ENCODE measurements at regions not wholly inside any gene's neighbourhood (a gene's known extent, or its start where the extent isn't known, plus 50 kb on each side); places are given as distances from the start of the nearest gene placed in this dataset.

- DNase-seq (ENCODE audit: insufficient read length, low spot score, missing footprints) = peak; percentile 23
- Histone ChIP-seq H3K4me2 (ENCODE audit: insufficient read depth, low read length) (no peak overlapping the region), H3K9me3 (ENCODE audit: low read depth, low read length) (peaks cover 3% of the 10 kb centered on the region), H3K27me3 (ENCODE audit: insufficient read depth, low read length) (no peaks in the 10 kb centered on the region), H3K27ac (ENCODE audit: low read depth, low read length) (no peak overlapping the region), H3K4me3 (ENCODE audit: insufficient read depth, low read length) (no peak overlapping the region), H3K36me3 (ENCODE audit: insufficient read depth, low read length) (no peaks in the 10 kb centered on the region), H3K4me1 (ENCODE audit: insufficient read depth, low read length) (no peaks in the 10 kb centered on the region), H3K79me2 (ENCODE audit: insufficient read depth, low read length) (no peaks in the 10 kb centered on the region), H2AFZ (ENCODE audit: low read length) (no peak overlapping the region), H4K20me1 (ENCODE audit: insufficient read depth, low read length) (no peaks in the 10 kb centered on the region)
- TF ChIP-seq, protein P1, sequence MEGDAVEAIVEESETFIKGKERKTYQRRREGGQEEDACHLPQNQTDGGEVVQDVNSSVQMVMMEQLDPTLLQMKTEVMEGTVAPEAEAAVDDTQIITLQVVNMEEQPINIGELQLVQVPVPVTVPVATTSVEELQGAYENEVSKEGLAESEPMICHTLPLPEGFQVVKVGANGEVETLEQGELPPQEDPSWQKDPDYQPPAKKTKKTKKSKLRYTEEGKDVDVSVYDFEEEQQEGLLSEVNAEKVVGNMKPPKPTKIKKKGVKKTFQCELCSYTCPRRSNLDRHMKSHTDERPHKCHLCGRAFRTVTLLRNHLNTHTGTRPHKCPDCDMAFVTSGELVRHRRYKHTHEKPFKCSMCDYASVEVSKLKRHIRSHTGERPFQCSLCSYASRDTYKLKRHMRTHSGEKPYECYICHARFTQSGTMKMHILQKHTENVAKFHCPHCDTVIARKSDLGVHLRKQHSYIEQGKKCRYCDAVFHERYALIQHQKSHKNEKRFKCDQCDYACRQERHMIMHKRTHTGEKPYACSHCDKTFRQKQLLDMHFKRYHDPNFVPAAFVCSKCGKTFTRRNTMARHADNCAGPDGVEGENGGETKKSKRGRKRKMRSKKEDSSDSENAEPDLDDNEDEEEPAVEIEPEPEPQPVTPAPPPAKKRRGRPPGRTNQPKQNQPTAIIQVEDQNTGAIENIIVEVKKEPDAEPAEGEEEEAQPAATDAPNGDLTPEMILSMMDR (IDR thresholded peaks at IDR 0.05; ENCODE audit: extremely low read depth, low read depth, low read length) = no peak
These were observed 270.7 kb upstream of the C1orf174 start for GRCh38 chr1:4170548-4171340.

DNA sequence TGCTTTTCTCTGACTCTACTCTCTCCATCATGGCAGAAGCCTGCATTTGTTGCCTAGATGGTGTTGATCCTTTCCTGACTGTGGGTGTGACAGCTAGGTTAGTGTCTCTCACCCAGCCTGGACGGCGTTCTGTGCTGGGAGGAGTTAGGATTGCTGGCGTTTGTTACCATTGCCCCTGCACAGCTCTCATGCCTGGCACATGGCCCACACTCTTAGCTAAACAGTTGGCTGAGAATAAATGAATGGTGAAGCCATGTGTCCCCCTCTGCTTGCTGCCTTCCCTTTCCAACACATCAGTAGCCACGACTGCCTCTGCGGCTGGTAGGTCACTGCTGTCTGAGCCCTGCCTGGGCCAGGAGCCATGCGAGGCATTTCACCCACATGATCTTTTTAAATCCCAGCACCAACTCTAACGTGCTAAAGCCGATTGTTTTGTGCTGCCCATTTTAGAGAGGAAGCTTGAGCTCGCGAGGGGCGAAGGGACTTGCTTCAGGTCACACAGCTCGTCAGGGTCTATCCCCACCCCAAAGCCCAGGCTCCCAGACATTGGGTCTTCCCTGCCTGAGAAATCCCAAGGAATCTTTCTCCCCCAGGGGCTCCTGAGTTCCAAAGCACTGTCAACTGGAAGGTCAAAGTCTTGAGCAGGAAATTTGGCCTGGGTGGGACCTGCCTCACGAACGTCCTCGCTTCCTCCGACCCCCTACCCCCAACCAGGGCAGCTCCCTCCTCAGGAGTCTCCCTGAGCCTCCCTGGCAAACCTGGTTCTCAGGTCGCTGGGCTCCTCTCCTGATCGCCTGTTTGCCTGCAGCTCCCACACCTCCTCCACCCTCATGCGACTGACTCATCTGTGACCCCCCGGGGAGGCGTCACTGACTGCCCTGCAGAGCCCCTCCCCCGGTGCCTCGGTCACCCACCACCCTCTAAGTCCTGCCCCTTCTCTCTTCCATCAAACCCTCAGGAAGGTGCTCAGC lies 271.7 kb upstream of the C1orf174 start:
- H3K9me3 ChIP-seq (ENCODE audit: low read depth, low read length) = peaks cover 3% of the 10 kb centered on the region

GRCh38 chr1:4172644-4173599 lies 272.9 kb upstream of the C1orf174 start:
- H3K4me1 ChIP-seq (ENCODE audit: insufficient read depth, low read length) = no peaks in the 10 kb centered on the region
- TF ChIP-seq, protein P1 (IDR thresholded peaks at IDR 0.05; ENCODE audit: extremely low read depth, low read depth, low read length) = no peak
- no peak overlapping the region for H3K27ac ChIP-seq (ENCODE audit: low read depth, low read length)
- no peaks in the 10 kb centered on the region for H4K20me1 ChIP-seq (ENCODE audit: insufficient read depth, low read length)
- H3K4me2 ChIP-seq (ENCODE audit: insufficient read depth, low read length) = no peak overlapping the region
- DNase-seq (ENCODE audit: insufficient read length, low spot score, missing footprints) = peak; percentile 67
- no peaks in the 10 kb centered on the region for H3K27me3 ChIP-seq (ENCODE audit: insufficient read depth, low read length)
- no peaks in the 10 kb centered on the region for H3K36me3 ChIP-seq (ENCODE audit: insufficient read depth, low read length)
- H3K9me3 ChIP-seq (ENCODE audit: low read depth, low read length) = no peaks in the 10 kb centered on the region
- no peak overlapping the region for H2AFZ ChIP-seq (ENCODE audit: low read length)
- no peak overlapping the region for H3K4me3 ChIP-seq (ENCODE audit: insufficient read depth, low read length)
- no peaks in the 10 kb centered on the region for H3K79me2 ChIP-seq (ENCODE audit: insufficient read depth, low read length)

More for the DNA sequence above, 271.7 kb upstream of the C1orf174 start:
- no peaks in the 10 kb centered on the region for H3K36me3 ChIP-seq (ENCODE audit: insufficient read depth, low read length)
- TF ChIP-seq, protein P1 (IDR thresholded peaks at IDR 0.05; ENCODE audit: extremely low read depth, low read depth, low read length) = no peak
- no peak overlapping the region for H3K4me3 ChIP-seq (ENCODE audit: insufficient read depth, low read length)
- no peaks in the 10 kb centered on the region for H3K4me1 ChIP-seq (ENCODE audit: insufficient read depth, low read length)
- H3K79me2 ChIP-seq (ENCODE audit: insufficient read depth, low read length) = no peaks in the 10 kb centered on the region
- peak; percentile 32 for DNase-seq (ENCODE audit: insufficient read length, low spot score, missing footprints)
- H3K4me2 ChIP-seq (ENCODE audit: insufficient read depth, low read length) = no peak overlapping the region
- no peak overlapping the region for H3K27ac ChIP-seq (ENCODE audit: low read depth, low read length)
- no peaks in the 10 kb centered on the region for H3K27me3 ChIP-seq (ENCODE audit: insufficient read depth, low read length)
- H4K20me1 ChIP-seq (ENCODE audit: insufficient read depth, low read length) = no peaks in the 10 kb centered on the region
- no peak overlapping the region for H2AFZ ChIP-seq (ENCODE audit: low read length)

Measured in osteoblast (primary cell).